Astrocyte (in vitro differentiated cells and primary cell): ENCODE measurements at regions not wholly inside any gene's neighbourhood (a gene's known extent, or its start where the extent isn't known, plus 50 kb on each side); places are given as distances from the start of the nearest gene placed in this dataset.

Source experiments
- DNase-seq: peaks from one replicate; pipeline ENCODE4 v3.0.0-alpha.2; 2010; ENCODE audit warnings: low read depth
- FAIRE-seq: peaks from 2 replicates; lab custom pipeline; 2011; peaks lifted over from hg19 to GRCh38; lab: Jason Lieb, UNC
- H2AFZ ChIP-seq: 2 replicates; pipeline ENCODE4 v1.6.0; 2012; ENCODE audit warnings: low read depth, low read length, inconsistent platforms
- H3K27ac ChIP-seq: 2 replicates; pipeline ENCODE4 v1.5.1; 2011; ENCODE audit warnings: low read depth, low read length, inconsistent platforms
- H3K27me3 ChIP-seq: 2 replicates; pipeline ENCODE4 v1.6.0; 2011; ENCODE audit warnings: low read length, inconsistent platforms; ENCODE audit not compliant: insufficient read depth
- H3K36me3 ChIP-seq: 2 replicates; pipeline ENCODE4 v1.5.1; 2011; ENCODE audit warnings: low read length, inconsistent platforms; ENCODE audit not compliant: insufficient read depth
- H3K4me1 ChIP-seq: 2 replicates; pipeline ENCODE4 v1.5.1; 2011; ENCODE audit warnings: low read length, inconsistent platforms; ENCODE audit not compliant: insufficient read depth
- H3K4me2 ChIP-seq: 2 replicates; pipeline ENCODE4 v1.6.0; 2012; ENCODE audit warnings: low read length, inconsistent platforms
- H3K4me3 ChIP-seq: 2 replicates; pipeline ENCODE4 v1.5.1; 2011; ENCODE audit warnings: low read depth, mild to moderate bottlenecking, low read length, inconsistent platforms; ENCODE audit not compliant: insufficient read depth
- H3K79me2 ChIP-seq: 2 replicates; pipeline ENCODE4 v1.6.0; 2012; ENCODE audit warnings: mild to moderate bottlenecking, low read length, inconsistent platforms; ENCODE audit not compliant: insufficient read depth
- H3K9ac ChIP-seq: 2 replicates; pipeline ENCODE4 v1.6.0; 2012; ENCODE audit warnings: mild to moderate bottlenecking, low read length, inconsistent platforms
- H3K9me3 ChIP-seq: 2 replicates; pipeline ENCODE4 v1.5.1; 2012; ENCODE audit warnings: low read depth, mild to moderate bottlenecking, low read length, inconsistent platforms; ENCODE audit not compliant: insufficient read depth
- H4K20me1 ChIP-seq: 2 replicates; pipeline ENCODE4 v1.6.0; 2012; ENCODE audit warnings: low read length, inconsistent platforms; ENCODE audit not compliant: insufficient read depth
- H3K27ac Mint-ChIP-seq: one replicate; pipeline ENCODE4 v1.8.0; 2021; ENCODE audit warnings: mild to moderate bottlenecking, mixed read lengths; ENCODE audit not compliant: unreplicated experiment
- H3K27me3 Mint-ChIP-seq: one replicate; pipeline ENCODE4 v1.8.0; 2021; ENCODE audit warnings: low read depth, mixed read lengths; ENCODE audit not compliant: unreplicated experiment
- H3K36me3 Mint-ChIP-seq: one replicate; pipeline ENCODE4 v1.8.0; 2021; ENCODE audit warnings: low read depth, mixed read lengths; ENCODE audit not compliant: unreplicated experiment
- H3K4me1 Mint-ChIP-seq: one replicate; pipeline ENCODE4 v1.8.0; 2021; ENCODE audit warnings: low read depth, mixed read lengths; ENCODE audit not compliant: unreplicated experiment
- H3K4me3 Mint-ChIP-seq: one replicate; pipeline ENCODE4 v1.8.0; 2021; ENCODE audit warnings: mild to moderate bottlenecking, moderate library complexity, mixed read lengths; ENCODE audit not compliant: unreplicated experiment
- H3K9me3 Mint-ChIP-seq: one replicate; pipeline ENCODE4 v1.8.0; 2021; ENCODE audit warnings: mild to moderate bottlenecking, mixed read lengths; ENCODE audit not compliant: unreplicated experiment
- EZH2 ChIP-seq: IDR thresholded peaks from 2 replicates; pipeline ENCODE4 v1.6.1; 2012; ENCODE audit warnings: mild to moderate bottlenecking, low read length, inconsistent platforms; ENCODE audit not compliant: insufficient read depth
- TF ChIP-seq, protein P1 (sequence below): IDR thresholded peaks from 2 replicates; pipeline ENCODE4 v1.5.1; 2011; ENCODE audit warnings: low read depth, mild to moderate bottlenecking, inconsistent platforms, low read length, moderate library complexity; ENCODE audit not compliant: insufficient read depth

DNA sequence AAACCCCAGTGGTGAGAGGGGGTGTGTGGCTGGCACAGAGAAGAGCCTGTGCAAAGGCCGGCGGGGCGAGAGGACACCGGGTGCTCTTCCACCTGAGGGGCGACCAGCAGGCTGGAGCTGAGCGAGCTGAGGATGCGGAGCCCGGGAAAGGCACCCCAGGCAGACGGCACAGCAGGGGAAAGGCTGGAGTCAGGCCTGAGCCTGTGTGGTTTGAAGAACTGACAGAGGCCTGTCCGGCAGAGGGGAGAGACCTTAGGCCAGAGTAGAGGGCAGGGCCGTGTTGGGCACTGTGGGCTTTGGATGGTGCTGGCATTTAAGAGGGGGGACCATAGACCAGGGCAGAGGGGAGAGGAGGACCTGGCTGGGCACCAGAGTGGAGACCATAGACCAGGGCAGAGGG is 149.8 kb downstream of the RTP5 start:
- H2AFZ ChIP-seq: no peak overlapping the region
- no peak overlapping the region for H3K27ac Mint-ChIP-seq
- FAIRE-seq (no peak), DNase-seq (no peak)
- H3K27ac ChIP-seq: no peak overlapping the region
- no peak for TF ChIP-seq EZH2
- TF ChIP-seq, protein P1, sequence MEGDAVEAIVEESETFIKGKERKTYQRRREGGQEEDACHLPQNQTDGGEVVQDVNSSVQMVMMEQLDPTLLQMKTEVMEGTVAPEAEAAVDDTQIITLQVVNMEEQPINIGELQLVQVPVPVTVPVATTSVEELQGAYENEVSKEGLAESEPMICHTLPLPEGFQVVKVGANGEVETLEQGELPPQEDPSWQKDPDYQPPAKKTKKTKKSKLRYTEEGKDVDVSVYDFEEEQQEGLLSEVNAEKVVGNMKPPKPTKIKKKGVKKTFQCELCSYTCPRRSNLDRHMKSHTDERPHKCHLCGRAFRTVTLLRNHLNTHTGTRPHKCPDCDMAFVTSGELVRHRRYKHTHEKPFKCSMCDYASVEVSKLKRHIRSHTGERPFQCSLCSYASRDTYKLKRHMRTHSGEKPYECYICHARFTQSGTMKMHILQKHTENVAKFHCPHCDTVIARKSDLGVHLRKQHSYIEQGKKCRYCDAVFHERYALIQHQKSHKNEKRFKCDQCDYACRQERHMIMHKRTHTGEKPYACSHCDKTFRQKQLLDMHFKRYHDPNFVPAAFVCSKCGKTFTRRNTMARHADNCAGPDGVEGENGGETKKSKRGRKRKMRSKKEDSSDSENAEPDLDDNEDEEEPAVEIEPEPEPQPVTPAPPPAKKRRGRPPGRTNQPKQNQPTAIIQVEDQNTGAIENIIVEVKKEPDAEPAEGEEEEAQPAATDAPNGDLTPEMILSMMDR: no peak
- H3K27me3 ChIP-seq: peaks cover 33% of the 10 kb centered on the region
- peaks cover 5% of the 10 kb centered on the region for H3K36me3 Mint-ChIP-seq
- H3K9me3 ChIP-seq: no peaks in the 10 kb centered on the region
- H3K27me3 Mint-ChIP-seq: peaks cover 68% of the 10 kb centered on the region
- H4K20me1 ChIP-seq: no peaks in the 10 kb centered on the region
- no peak overlapping the region for H3K4me3 ChIP-seq
- no peaks in the 10 kb centered on the region for H3K4me1 Mint-ChIP-seq
- H3K4me1 ChIP-seq: no peaks in the 10 kb centered on the region
- no peaks in the 10 kb centered on the region for H3K79me2 ChIP-seq
- no peak overlapping the region for H3K4me3 Mint-ChIP-seq
- no peak overlapping the region for H3K9ac ChIP-seq
- no peak overlapping the region for H3K4me2 ChIP-seq
- H3K9me3 Mint-ChIP-seq: peaks cover 15% of the 10 kb centered on the region
- H3K36me3 ChIP-seq: no peaks in the 10 kb centered on the region

DNA sequence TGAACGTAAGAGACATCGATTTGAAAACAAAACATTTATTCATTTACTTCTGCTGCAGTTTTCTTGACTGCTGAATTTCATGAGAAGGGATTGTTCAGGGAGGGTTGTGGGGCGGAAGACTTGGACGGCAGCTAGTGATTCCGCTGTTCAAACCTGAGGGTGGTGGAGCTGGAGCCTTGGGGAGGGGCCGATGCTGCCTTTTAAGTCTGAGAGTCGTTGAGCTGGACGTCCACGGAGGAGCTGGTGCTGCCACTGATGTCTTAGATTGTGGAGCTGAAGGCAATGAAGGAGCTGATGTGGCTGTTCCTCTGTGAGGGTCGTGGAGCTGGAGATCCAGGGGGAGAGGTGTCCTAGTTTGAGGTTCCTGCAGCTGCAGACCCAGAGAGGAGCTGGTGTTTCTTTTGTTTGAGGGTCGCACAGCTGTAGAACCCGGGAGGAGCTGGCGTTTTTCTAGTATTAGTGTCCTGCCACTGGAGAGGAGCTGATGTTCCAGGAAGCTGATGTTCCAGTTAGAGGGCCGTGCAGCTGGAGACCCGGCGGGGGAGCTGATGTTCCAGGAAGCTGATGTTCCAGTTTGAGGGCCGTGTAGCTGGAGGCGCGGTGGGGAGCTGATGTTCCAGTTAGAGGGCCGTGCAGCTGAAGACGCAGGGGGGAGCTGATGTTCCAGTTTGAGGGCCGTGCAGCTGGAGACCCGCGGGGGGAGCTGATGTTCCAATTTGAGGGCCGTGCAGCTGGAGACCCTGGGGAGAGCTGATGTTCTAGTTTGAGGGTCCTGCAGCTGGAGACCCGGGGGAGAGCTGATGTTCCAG is 150.9 kb downstream of the RTP5 start:
- H3K79me2 ChIP-seq: no peaks in the 10 kb centered on the region
- H3K9me3 ChIP-seq: no peaks in the 10 kb centered on the region
- H3K27me3 ChIP-seq: peaks cover 35% of the 10 kb centered on the region
- no peak for FAIRE-seq
- peaks cover 69% of the 10 kb centered on the region for H3K27me3 Mint-ChIP-seq
- no peaks in the 10 kb centered on the region for H3K4me1 ChIP-seq
- H3K36me3 Mint-ChIP-seq: peaks cover 10% of the 10 kb centered on the region
- no peak overlapping the region for H2AFZ ChIP-seq
- no peak overlapping the region for H3K27ac Mint-ChIP-seq
- H3K27ac ChIP-seq: no peak overlapping the region
- H3K4me2 ChIP-seq: no peak overlapping the region
- DNase-seq: no peak
- H4K20me1 ChIP-seq: no peaks in the 10 kb centered on the region
- no peak for TF ChIP-seq EZH2
- TF ChIP-seq, protein P1: no peak
- H3K4me3 ChIP-seq: no peak overlapping the region
- no peak overlapping the region for H3K9ac ChIP-seq
- H3K9me3 Mint-ChIP-seq: peaks cover 17% of the 10 kb centered on the region
- no peak overlapping the region for H3K4me3 Mint-ChIP-seq
- H3K36me3 ChIP-seq: no peaks in the 10 kb centered on the region
- H3K4me1 Mint-ChIP-seq: no peaks in the 10 kb centered on the region
